Progenitor cell of endocrine pancreas (in vitro differentiated cells): ENCODE measurements at regions not wholly inside any gene's neighbourhood (a gene's known extent, or its start where the extent isn't known, plus 50 kb on each side); places are given as distances from the start of the nearest gene placed in this dataset.
"Not testable (repeated sequence)": the region's sequence is repeated elsewhere in the genome, so short reads cannot be mapped to it uniquely, and the experiment has no call there.

Source experiments
- DNase-seq: peaks from one replicate; pipeline ENCODE4 v3.0.0; 2021; ENCODE audit warnings: low spot score; ENCODE audit not compliant: unreplicated experiment
- H3K27ac Mint-ChIP-seq: 2 replicates; pipeline ENCODE4 v1.8.0; 2021; ENCODE audit warnings: mild to moderate bottlenecking, moderate library complexity, mixed read lengths
- H3K27me3 Mint-ChIP-seq: 2 replicates; pipeline ENCODE4 v1.8.0; 2021; ENCODE audit warnings: mixed read lengths
- H3K36me3 Mint-ChIP-seq: 2 replicates; pipeline ENCODE4 v1.8.0; 2022; ENCODE audit warnings: mixed read lengths; ENCODE audit not compliant: insufficient read depth
- H3K4me1 Mint-ChIP-seq: 2 replicates; pipeline ENCODE4 v1.8.0; 2021; ENCODE audit warnings: low read depth, mixed read lengths
- H3K4me3 Mint-ChIP-seq: 2 replicates; pipeline ENCODE4 v1.8.0; 2021; ENCODE audit warnings: low read depth, mild to moderate bottlenecking, moderate library complexity, mixed read lengths
- H3K9me3 Mint-ChIP-seq: 2 replicates; pipeline ENCODE4 v1.8.0; 2021; ENCODE audit warnings: low read depth, mixed read lengths
- CTCF ChIP-seq: fragments of 200-600 bp; sonication (generic); IDR thresholded peaks from one replicate; pipeline ENCODE4 v1.5.0; 2021; ENCODE audit warnings: antibody characterized with exemption, mild to moderate bottlenecking; ENCODE audit not compliant: unreplicated experiment

GRCh38 chr6:865846-866245 lies 172.9 kb upstream of the EXOC2 start:
- Mint-ChIP-seq H3K9me3 (no peaks in the 10 kb centered on the region), H3K4me1 (peaks cover 3% of the 10 kb centered on the region), H3K36me3 (no peaks in the 10 kb centered on the region), H3K4me3 (no peak overlapping the region), H3K27me3 (peaks cover 5% of the 10 kb centered on the region), H3K27ac (no peak overlapping the region)
- DNase-seq: no peak
- TF ChIP-seq CTCF: no peak

GRCh38 chr6:863831-864230 lies 170.9 kb upstream of the EXOC2 start:
- no peaks in the 10 kb centered on the region for H3K9me3 Mint-ChIP-seq
- H3K27me3 Mint-ChIP-seq: no peaks in the 10 kb centered on the region
- H3K4me1 Mint-ChIP-seq: peaks cover 3% of the 10 kb centered on the region
- H3K4me3 Mint-ChIP-seq: no peak overlapping the region
- TF ChIP-seq CTCF: no peak
- H3K36me3 Mint-ChIP-seq: no peaks in the 10 kb centered on the region
- DNase-seq: no peak
- H3K27ac Mint-ChIP-seq: no peak overlapping the region

- H3K27ac Mint-ChIP-seq, H3K9me3 Mint-ChIP-seq, H3K4me1 Mint-ChIP-seq: not testable (repeated sequence)
Observed at GRCh38 chr6:863127-863526, 170.2 kb upstream of the EXOC2 start.

GRCh38 chr6:859936-860335 lies 167.0 kb upstream of the EXOC2 start:
- Mint-ChIP-seq H3K4me3 (no peak overlapping the region), H3K36me3 (no peaks in the 10 kb centered on the region), H3K27ac (no peak overlapping the region), H3K4me1 (no peaks in the 10 kb centered on the region), H3K9me3 (no peaks in the 10 kb centered on the region), H3K27me3 (peaks cover 3% of the 10 kb centered on the region)
- no peak for TF ChIP-seq CTCF
- DNase-seq: no peak

More at GRCh38 chr6:863127-863526, 170.2 kb upstream of the EXOC2 start:
- H3K36me3 Mint-ChIP-seq, DNase-seq, H3K27me3 Mint-ChIP-seq, H3K4me3 Mint-ChIP-seq: not testable (repeated sequence)

- Mint-ChIP-seq H3K27me3 (peaks cover 7% of the 10 kb centered on the region), H3K36me3 (no peaks in the 10 kb centered on the region), H3K27ac (no peak overlapping the region), H3K4me3 (no peak overlapping the region), H3K9me3 (peaks cover 6% of the 10 kb centered on the region), H3K4me1 (no peaks in the 10 kb centered on the region)
- DNase-seq: no peak
- no peak for TF ChIP-seq CTCF
Observed at GRCh38 chr6:854406-855118, 161.6 kb upstream of the EXOC2 start.

- H3K27ac Mint-ChIP-seq, H3K9me3 Mint-ChIP-seq, DNase-seq, H3K4me3 Mint-ChIP-seq, H3K27me3 Mint-ChIP-seq, H3K36me3 Mint-ChIP-seq, H3K4me1 Mint-ChIP-seq: not testable (repeated sequence)
Observed at GRCh38 chr6:852216-852615, 159.3 kb upstream of the EXOC2 start.
